ENCODE measurements at regions not wholly inside any gene's neighbourhood (a gene's known extent, or its start where the extent isn't known, plus 50 kb on each side); places are given as distances from the start of the nearest gene placed in this dataset.

DNA sequence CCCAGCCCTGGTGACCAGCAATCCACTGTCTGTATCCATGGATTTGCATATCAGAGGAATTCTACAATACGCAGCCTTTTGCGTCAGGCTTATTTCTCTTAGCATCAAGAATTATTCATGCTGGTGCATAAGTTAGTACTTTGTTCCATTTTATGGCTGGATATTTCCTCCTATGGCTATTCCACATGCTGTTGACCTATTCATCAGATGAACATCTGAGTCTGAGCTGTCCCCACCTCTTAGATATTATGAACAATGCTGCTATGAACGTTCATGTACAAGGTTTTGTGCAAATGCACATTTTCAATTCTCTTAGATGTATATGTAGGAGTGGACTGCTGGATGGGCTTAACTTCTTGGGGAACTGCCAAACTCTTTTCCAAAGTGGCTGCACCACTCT is 79.0 kb upstream of the CST7 start:
- H3K27me3 Mint-ChIP-seq (ENCODE audit: low read depth), result peaks cover 3% of the 10 kb centered on the region
- peaks cover 4% of the 10 kb centered on the region for H3K9me3 Mint-ChIP-seq (ENCODE audit: insufficient read depth)
- ChIA-PET POLR2A (no interaction called here), CTCF (no interaction called here)
- H3K4me1 Mint-ChIP-seq (ENCODE audit: low read depth), result no peaks in the 10 kb centered on the region
- H3K4me3 Mint-ChIP-seq, result no peak overlapping the region
- DNase-seq (no peak), ATAC-seq (no peak)
- H3K27ac Mint-ChIP-seq, result no peak overlapping the region
- no peaks in the 10 kb centered on the region for H3K36me3 Mint-ChIP-seq (ENCODE audit: low read depth)

DNA sequence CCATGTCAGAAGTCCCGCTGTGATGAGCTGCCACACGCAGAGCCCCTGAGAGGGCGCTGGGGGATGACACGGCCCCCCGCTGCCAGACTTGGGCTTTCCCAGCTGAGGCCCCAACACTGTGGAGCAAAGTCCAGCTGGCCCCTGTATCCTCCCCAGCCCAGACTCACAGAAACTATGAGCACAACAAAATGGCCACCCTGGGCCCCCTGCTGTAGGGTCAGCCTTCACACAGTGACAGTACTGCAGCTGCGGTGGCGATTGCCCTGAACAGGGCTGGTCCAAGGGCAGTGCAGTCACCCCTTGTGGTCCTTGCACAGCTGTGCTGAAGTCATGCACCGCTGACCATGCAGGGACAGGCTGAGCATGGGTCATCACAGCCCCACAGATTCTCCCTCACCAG is 78.2 kb upstream of the CST7 start:
- POLR2A ChIA-PET, result no interaction called here
- H3K4me1 Mint-ChIP-seq (ENCODE audit: low read depth), result no peaks in the 10 kb centered on the region
- no peak for DNase-seq
- H3K36me3 Mint-ChIP-seq (ENCODE audit: low read depth), result no peaks in the 10 kb centered on the region
- H3K4me3 Mint-ChIP-seq, result no peak overlapping the region
- H3K27ac Mint-ChIP-seq, result no peak overlapping the region
- CTCF ChIA-PET, result no interaction called here
- peaks cover 3% of the 10 kb centered on the region for H3K27me3 Mint-ChIP-seq (ENCODE audit: low read depth)
- no peaks in the 10 kb centered on the region for H3K9me3 Mint-ChIP-seq (ENCODE audit: insufficient read depth)
- ATAC-seq, result no peak

DNA sequence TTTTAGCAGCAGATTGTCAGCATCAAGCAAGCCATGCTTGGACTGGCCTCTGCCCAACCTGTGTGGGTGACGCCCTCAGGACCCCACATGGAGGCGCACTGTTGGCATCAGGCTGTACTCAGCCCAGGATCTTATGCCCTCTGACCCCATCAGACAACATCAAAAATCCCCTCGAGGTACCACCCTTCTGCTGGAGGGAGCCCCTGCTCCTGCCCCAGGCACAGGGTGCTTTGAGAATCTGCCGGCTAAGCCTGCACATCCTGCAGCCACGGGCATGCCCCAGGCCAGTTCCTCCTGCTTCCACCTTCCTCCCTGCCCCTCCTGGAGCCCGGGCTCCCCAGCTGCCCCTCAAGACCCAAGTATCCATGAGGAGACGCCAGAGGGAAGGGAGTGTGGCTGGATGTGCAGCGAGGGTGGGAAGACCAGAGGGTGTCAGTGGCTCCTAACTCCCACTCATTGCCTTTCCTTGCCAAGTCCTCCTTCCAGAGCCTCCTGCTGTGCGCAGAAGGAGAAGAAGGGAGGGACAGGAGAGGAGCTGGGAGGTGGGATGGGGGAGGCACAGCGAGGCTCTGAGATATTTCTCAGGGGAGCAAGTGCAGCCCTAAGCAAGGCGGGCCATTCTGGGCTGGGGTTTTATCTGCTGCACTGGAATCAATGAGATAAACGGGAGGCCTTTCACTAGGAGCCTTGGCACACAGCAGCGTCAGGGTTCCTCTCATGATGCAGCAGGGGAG is 77.4 kb upstream of the CST7 start:
- ChIA-PET POLR2A (no interaction called here), CTCF (no interaction called here)
- Mint-ChIP-seq H3K9me3 (ENCODE audit: insufficient read depth) (no peaks in the 10 kb centered on the region), H3K36me3 (ENCODE audit: low read depth) (no peaks in the 10 kb centered on the region), H3K4me3 (no peak overlapping the region), H3K4me1 (ENCODE audit: low read depth) (no peaks in the 10 kb centered on the region), H3K27ac (no peak overlapping the region), H3K27me3 (ENCODE audit: low read depth) (peaks cover 3% of the 10 kb centered on the region)
- DNase-seq (no peak), ATAC-seq (no peak)

DNA sequence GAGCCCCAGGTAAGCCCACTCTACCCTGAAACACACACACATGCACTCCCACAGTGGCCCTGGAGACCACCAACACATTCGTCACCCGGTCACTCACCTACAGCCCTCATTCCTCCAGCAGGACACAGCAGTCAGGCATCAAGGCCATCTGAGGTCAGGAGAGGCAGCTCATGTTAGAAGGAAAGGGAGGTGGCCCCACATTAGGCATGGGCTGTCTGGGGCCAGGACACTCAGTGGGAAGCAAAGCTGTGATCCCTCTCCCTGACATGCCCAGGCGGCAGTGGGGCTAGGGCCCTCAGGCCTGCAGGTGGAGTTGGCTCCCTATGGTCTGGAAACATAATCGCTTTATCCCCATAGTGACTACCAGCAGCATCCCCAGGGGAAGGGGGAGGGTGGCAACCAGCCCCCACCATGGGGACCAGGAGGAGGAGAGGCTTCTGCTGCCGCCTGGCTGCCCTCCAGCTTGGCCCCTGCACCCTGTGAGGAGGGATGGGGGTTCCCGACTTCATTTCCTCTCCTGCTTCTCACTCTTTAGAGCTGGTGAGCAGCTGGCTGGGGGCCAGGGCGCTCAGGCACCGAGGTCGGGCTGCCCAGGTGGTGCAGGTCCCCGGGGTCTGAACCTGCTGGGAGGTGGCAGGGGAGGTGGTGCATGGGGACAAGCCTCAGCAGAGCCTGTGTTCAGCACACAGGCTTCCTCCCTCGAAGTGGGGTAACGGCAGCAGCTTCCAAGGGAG is 76.6 kb upstream of the CST7 start:
- Mint-ChIP-seq H3K27ac (no peak overlapping the region), H3K36me3 (ENCODE audit: low read depth) (no peaks in the 10 kb centered on the region), H3K4me3 (no peak overlapping the region), H3K9me3 (ENCODE audit: insufficient read depth) (no peaks in the 10 kb centered on the region), H3K4me1 (ENCODE audit: low read depth) (no peaks in the 10 kb centered on the region), H3K27me3 (ENCODE audit: low read depth) (peaks cover 3% of the 10 kb centered on the region)
- DNase-seq (no peak), ATAC-seq (peak; percentile 23)
- ChIA-PET CTCF (no interaction called here), POLR2A (no interaction called here)

DNA sequence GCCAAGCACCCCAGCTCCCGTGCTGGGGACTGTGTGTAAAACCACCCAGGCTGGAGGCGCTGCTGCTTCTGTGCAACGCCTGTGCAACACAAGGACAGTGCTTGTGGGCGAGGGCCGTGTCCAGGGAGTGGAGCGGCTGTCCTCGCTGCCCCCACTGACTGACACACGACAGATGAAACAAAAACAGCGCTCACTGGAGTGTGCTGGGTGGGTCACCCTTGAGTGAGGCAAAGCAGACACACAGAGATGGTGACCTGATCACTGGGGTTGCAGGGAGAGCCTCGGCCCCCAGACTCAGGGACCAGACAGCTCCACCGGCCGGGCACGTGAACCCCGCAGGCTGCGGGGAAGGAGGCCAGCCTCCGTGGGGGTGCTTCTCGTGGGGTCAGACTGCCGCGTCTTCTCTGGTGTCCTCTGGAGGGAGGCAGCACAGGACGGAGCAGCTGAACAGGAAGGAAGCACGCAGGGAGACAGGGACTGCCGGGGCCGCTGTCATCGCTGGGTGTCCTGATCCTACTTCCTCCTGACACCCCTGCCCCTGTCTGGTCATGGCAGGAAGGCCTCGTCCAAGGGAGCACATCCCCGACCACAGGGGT is 75.9 kb upstream of the CST7 start:
- no peaks in the 10 kb centered on the region for H3K9me3 Mint-ChIP-seq (ENCODE audit: insufficient read depth)
- ATAC-seq (no peak), DNase-seq (no peak)
- no peaks in the 10 kb centered on the region for H3K36me3 Mint-ChIP-seq (ENCODE audit: low read depth)
- ChIA-PET POLR2A (no interaction called here), CTCF (no interaction called here)
- H3K4me3 Mint-ChIP-seq, result no peak overlapping the region
- no peaks in the 10 kb centered on the region for H3K4me1 Mint-ChIP-seq (ENCODE audit: low read depth)
- H3K27me3 Mint-ChIP-seq (ENCODE audit: low read depth), result peaks cover 3% of the 10 kb centered on the region
- no peak overlapping the region for H3K27ac Mint-ChIP-seq

DNA sequence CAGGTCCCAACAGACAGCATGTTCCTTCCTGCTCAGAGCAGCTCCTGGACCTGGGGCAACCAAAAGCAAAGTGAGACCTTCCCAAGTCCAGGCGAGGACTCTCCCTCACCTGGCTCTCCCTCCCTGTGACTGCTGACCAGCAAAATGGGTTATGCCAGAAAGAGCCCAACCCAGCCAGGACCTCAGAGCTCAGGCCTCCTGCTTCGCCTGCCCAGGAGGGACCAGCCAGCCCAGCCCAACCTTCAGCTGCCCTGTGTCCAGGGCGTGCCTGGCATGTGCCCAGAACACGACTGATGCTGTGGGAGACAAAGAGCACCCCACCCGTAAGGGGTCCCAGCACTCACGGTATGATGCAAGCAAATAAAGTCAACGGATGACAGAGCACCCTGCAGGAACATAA is 74.0 kb upstream of the CST7 start:
- ChIA-PET POLR2A (no interaction called here), CTCF (no interaction called here)
- peaks cover 3% of the 10 kb centered on the region for H3K27me3 Mint-ChIP-seq (ENCODE audit: low read depth)
- no peaks in the 10 kb centered on the region for H3K4me1 Mint-ChIP-seq (ENCODE audit: low read depth)
- no peak overlapping the region for H3K27ac Mint-ChIP-seq
- H3K9me3 Mint-ChIP-seq (ENCODE audit: insufficient read depth), result no peaks in the 10 kb centered on the region
- DNase-seq (no peak), ATAC-seq (no peak)
- H3K4me3 Mint-ChIP-seq, result no peak overlapping the region
- no peaks in the 10 kb centered on the region for H3K36me3 Mint-ChIP-seq (ENCODE audit: low read depth)

DNA sequence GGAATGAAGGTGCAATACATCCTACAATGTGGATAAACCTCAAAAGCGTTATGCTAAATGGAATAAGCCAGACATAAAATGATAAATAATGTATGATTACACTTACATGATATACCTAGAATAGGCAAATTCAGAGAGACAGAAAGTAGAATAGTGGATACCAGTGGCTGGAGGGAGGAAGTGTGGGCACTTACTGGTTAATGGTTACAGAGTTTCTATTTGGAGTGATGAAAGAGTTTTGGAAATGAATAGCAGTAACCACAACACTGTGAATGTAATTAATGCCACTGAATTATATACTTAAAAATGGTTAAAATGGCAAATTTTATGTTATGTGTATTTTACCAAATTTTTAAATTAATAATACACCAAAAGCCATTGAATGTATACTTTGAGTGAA is 71.4 kb upstream of the CST7 start:
- ChIA-PET POLR2A (no interaction called here), CTCF (no interaction called here)
- Mint-ChIP-seq H3K4me3 (no peak overlapping the region), H3K27ac (no peak overlapping the region), H3K4me1 (ENCODE audit: low read depth) (no peaks in the 10 kb centered on the region), H3K27me3 (ENCODE audit: low read depth) (no peaks in the 10 kb centered on the region), H3K9me3 (ENCODE audit: insufficient read depth) (no peaks in the 10 kb centered on the region), H3K36me3 (ENCODE audit: low read depth) (no peaks in the 10 kb centered on the region)
- ATAC-seq, result no peak
- no peak for DNase-seq

DNA sequence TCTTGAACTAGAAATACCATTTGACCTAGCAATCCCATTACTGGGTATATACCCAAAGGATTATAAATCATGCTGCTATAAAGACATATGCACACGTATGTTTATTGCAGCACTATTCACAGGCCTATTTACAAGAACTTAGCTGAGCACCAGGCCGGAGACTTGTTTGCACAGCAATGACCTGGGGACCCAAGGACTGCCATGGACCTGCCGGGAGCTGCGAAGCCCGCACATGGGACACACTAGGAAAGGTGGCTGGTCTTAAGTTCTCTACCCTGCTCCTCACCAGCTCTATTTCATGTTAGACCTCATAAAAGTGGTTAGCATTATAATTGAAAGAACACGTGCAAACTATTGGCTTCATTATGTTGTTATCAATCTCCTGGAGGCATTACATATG is 70.4 kb upstream of the CST7 start:
- Mint-ChIP-seq H3K27ac (no peak overlapping the region), H3K27me3 (ENCODE audit: low read depth) (peaks cover 4% of the 10 kb centered on the region), H3K36me3 (ENCODE audit: low read depth) (no peaks in the 10 kb centered on the region), H3K4me1 (ENCODE audit: low read depth) (no peaks in the 10 kb centered on the region), H3K4me3 (no peak overlapping the region), H3K9me3 (ENCODE audit: insufficient read depth) (no peaks in the 10 kb centered on the region)
- no peak for ATAC-seq
- ChIA-PET CTCF (no interaction called here), POLR2A (no interaction called here)
- DNase-seq, result no peak

DNA sequence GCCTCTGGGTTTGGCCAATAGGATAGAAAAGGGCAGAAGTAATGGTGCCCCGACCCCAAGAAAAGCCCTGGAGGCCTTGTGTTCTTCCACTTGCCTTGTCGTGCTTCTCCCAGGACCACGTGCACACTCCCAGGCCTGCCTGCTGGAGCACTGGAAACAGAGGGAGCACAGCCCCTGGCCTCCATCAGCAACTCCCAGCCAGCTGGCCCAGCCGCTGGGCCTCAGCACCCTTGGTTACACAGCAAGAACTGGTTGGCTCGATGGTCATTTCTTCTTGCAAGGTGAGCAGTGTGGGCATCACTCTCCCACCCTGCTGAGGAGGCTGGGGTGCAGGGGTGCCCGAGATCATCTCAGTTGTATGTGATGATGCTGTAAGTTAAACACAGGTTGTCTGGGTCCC is 69.2 kb upstream of the CST7 start:
- Mint-ChIP-seq H3K4me1 (ENCODE audit: low read depth) (no peaks in the 10 kb centered on the region), H3K9me3 (ENCODE audit: insufficient read depth) (no peaks in the 10 kb centered on the region), H3K36me3 (ENCODE audit: low read depth) (no peaks in the 10 kb centered on the region), H3K27ac (no peak overlapping the region), H3K27me3 (ENCODE audit: low read depth) (peaks cover 8% of the 10 kb centered on the region), H3K4me3 (no peak overlapping the region)
- ChIA-PET CTCF (no interaction called here), POLR2A (no interaction called here)
- DNase-seq (no peak), ATAC-seq (no peak)

DNA sequence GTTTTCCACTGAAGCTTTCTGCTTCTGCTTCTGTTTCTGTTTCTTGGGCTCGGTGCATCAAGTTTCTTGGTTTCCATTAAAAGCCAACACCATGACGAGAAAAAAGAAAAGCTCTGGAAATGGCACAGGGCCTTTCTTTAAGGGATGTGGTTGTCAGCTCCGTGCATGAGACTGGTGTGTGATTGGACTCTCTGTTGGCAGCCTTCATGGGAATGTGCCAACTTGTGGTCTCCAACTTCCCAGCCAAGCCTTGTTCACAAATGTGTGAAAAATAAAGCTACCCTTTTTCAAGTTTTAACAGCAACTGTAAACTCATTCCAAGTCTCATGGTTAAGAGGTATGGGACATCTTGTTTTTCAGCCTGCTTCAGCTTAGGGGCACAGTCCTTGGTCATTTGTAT is 68.7 kb upstream of the CST7 start:
- no peak overlapping the region for H3K4me3 Mint-ChIP-seq
- no peaks in the 10 kb centered on the region for H3K4me1 Mint-ChIP-seq (ENCODE audit: low read depth)
- CTCF ChIA-PET, result no interaction called here
- no peak for ATAC-seq
- no peak for DNase-seq
- H3K27ac Mint-ChIP-seq, result no peak overlapping the region
- POLR2A ChIA-PET, result no interaction called here
- no peaks in the 10 kb centered on the region for H3K36me3 Mint-ChIP-seq (ENCODE audit: low read depth)
- H3K9me3 Mint-ChIP-seq (ENCODE audit: insufficient read depth), result no peaks in the 10 kb centered on the region
- H3K27me3 Mint-ChIP-seq (ENCODE audit: low read depth), result peaks cover 10% of the 10 kb centered on the region

DNA sequence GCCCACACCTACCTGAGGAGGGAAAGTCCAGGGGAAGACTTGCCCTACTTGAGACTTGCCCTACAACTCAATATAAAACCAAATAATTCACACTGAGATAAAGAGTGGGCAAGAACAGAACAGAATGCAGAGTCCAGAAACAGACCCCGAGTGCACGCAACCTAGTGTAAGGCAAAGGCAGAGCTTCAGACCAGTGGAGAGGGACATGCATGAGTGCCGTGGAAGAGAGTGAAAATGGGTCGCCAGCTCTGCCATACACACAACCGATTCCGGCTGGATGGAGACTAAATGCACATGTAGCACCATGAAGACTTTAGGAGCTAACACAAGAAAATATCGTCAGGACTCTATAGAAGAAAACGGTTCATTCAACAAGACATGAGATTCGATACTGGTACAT is 58.8 kb upstream of the CST7 start:
- no peaks in the 10 kb centered on the region for H3K36me3 Mint-ChIP-seq (ENCODE audit: low read depth)
- H3K27ac Mint-ChIP-seq, result no peak overlapping the region
- ChIA-PET CTCF (no interaction called here), POLR2A (no interaction called here)
- no peaks in the 10 kb centered on the region for H3K4me1 Mint-ChIP-seq (ENCODE audit: low read depth)
- no peak overlapping the region for H3K4me3 Mint-ChIP-seq
- peaks cover 4% of the 10 kb centered on the region for H3K27me3 Mint-ChIP-seq (ENCODE audit: low read depth)
- no peaks in the 10 kb centered on the region for H3K9me3 Mint-ChIP-seq (ENCODE audit: insufficient read depth)
- ATAC-seq (no peak), DNase-seq (no peak)

DNA sequence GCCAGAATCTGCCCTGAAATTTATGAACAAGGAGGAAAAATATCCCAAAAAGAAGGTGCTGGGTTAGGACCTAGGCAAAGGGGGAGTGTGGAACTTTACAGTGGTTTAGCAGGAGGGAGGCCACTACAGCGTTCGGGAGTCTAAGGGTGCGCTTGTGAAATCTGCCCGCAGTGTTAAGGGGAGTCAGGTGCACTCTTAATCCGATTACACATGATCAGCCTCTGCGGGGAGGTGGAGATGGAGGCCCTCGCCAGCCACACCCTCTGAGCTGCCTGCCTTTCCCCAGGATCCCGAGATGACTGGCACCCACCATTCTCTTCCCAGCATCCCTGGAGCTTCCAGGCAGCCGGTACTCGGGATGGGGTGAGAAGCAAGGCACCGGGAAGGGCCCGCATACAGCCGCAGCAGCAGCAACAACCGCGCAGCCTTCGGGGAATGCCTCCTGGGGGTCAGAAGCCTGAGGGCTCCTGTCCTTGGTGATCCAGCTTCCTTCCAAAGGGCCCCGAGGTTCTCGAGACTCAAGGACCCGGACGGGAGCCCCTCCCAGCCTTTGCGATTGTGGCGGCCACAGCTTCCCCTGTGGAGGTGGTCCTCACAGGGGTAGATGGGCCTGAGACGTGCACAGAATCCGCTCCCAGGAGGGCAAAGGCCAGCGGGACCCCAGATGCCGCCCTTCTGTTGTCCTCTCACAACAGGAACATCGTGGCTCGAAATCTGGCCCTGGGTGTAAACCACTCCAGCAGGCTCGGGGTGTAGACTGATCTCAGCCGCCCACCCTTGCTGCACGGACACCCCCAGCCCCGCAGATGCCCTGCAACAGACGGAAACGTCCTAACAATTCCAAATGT is 57.3 kb upstream of the CST7 start:
- ChIA-PET CTCF (no interaction called here), POLR2A (no interaction called here)
- no peaks in the 10 kb centered on the region for H3K9me3 Mint-ChIP-seq (ENCODE audit: insufficient read depth)
- no peak for DNase-seq
- H3K27ac Mint-ChIP-seq, result no peak overlapping the region
- no peak overlapping the region for H3K4me3 Mint-ChIP-seq
- H3K27me3 Mint-ChIP-seq (ENCODE audit: low read depth), result peaks cover 4% of the 10 kb centered on the region
- no peaks in the 10 kb centered on the region for H3K4me1 Mint-ChIP-seq (ENCODE audit: low read depth)
- no peaks in the 10 kb centered on the region for H3K36me3 Mint-ChIP-seq (ENCODE audit: low read depth)
- ATAC-seq, result no peak

Data from activated CD8-positive, alpha-beta T cell treated with anti-CD3 and anti-CD28 coated beads, Interleukin-2, amount 10 ng/mL, durations not matched to agents 7 days and 5 days (primary cell).